Mammary epithelial cell (primary cell): ENCODE measurements at regions not wholly inside any gene's neighbourhood (a gene's known extent, or its start where the extent isn't known, plus 50 kb on each side); places are given as distances from the start of the nearest gene placed in this dataset.

Experiments
- EZH2 ChIP-seq: IDR thresholded peaks from 2 replicates; pipeline ENCODE4 v1.6.1; 2012; ENCODE audit warnings: low read length, inconsistent platforms, borderline replicate concordance
- TF ChIP-seq, protein P1 (sequence below), 2 donors: IDR thresholded peaks in 1 of 2; conservative IDR thresholded peaks in 1 of 2; 2 replicates each; pipeline ENCODE4 v1.5.1; 2011 to 2012; ENCODE audit warnings: inconsistent platforms in 2 of 2, low read length in 2 of 2, mild to moderate bottlenecking in 2 of 2, control low read depth in 1 of 2, low read depth in 1 of 2; ENCODE audit not compliant: insufficient read depth in 1 of 2; ENCODE audit errors: extremely low read depth in 1 of 2

DNA sequence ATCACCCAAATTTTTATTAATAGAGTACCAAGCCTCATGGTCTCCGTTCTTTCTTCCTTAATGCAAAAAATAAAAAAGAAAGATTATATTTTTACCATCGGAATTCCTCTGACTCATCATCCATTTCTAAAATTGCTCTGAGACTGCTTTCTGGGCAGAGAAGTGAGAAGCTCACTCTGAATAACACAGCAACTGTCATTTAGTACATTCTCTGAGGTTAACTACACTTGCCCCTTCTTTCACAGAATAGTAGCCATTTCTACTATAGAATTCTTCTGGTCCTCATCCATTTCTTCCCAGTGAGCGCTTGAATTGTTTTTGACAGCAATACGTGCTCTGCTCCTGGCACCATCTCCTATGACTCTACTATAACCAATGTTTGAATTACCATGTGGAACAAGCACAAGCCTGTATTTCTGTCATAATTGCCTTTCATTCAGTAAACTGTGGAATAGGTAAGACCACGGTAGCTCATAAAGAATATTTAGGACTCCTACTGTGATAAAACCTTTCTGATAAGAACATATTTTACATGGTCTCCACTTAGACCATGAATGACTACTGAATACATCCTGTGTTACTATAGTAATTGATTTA is 435.5 kb upstream of the NRSN1 start:
- TF ChIP-seq, protein P1, sequence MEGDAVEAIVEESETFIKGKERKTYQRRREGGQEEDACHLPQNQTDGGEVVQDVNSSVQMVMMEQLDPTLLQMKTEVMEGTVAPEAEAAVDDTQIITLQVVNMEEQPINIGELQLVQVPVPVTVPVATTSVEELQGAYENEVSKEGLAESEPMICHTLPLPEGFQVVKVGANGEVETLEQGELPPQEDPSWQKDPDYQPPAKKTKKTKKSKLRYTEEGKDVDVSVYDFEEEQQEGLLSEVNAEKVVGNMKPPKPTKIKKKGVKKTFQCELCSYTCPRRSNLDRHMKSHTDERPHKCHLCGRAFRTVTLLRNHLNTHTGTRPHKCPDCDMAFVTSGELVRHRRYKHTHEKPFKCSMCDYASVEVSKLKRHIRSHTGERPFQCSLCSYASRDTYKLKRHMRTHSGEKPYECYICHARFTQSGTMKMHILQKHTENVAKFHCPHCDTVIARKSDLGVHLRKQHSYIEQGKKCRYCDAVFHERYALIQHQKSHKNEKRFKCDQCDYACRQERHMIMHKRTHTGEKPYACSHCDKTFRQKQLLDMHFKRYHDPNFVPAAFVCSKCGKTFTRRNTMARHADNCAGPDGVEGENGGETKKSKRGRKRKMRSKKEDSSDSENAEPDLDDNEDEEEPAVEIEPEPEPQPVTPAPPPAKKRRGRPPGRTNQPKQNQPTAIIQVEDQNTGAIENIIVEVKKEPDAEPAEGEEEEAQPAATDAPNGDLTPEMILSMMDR (conservative IDR thresholded peaks at IDR 0.05 in 1 of 2, IDR thresholded peaks at IDR 0.05 in 1 of 2; ENCODE audit: extremely low read depth in 1 of 2, insufficient read depth in 1 of 2, low read depth in 1 of 2, low read length in 2 of 2) = no peak
- no peak for TF ChIP-seq EZH2
